ENCODE measurements at regions not wholly inside any gene's neighbourhood (a gene's known extent, or its start where the extent isn't known, plus 50 kb on each side); places are given as distances from the start of the nearest gene placed in this dataset.

DNA sequence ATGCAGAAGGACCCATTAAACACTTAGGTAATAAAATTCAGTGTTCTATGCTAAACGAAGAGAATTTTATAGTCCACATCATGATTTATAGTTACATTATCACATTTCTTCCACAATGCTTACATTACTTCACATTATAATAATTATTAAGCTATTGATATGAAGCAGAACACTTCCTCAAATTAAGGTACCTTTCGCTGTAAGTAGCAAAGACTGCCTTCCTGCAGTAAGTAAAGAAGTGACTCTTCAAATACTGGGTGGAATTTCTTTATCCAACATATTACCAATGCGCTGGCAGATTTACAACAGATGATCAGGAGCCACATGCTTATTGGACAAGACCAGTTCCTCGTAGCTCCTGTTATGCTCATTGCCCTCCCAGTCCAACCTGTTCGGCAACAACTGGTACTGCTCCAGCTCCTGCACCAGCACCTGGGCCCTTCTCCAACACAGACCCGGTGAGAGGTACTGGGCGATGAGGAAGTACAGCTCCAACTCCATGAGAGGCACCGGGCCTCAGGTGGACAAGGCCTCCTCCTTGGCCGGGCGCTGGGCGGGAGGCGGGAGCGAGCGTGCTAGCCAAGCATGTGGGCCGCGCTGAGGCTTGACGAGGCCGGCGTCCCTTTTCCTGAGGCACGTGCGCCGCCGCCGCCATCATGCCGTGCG, 210.7 kb upstream of the ATP2B1 start:
- intact Hi-C loops (cut with DNase I; ENCODE audit: low total_unique reads): no loop called here
- Histone ChIP-seq H3K27me3 (no peaks in the 10 kb centered on the region), H3K4me3 (no peak overlapping the region), H3K9me3 (no peaks in the 10 kb centered on the region), H3K36me3 (no peaks in the 10 kb centered on the region), H3K27ac (no peak overlapping the region), H3K4me1 (no peaks in the 10 kb centered on the region)
- peak; percentile 31 to 66 for DNase-seq (ENCODE audit: low spot score in 2 of 2)
- TF ChIP-seq, protein P1, sequence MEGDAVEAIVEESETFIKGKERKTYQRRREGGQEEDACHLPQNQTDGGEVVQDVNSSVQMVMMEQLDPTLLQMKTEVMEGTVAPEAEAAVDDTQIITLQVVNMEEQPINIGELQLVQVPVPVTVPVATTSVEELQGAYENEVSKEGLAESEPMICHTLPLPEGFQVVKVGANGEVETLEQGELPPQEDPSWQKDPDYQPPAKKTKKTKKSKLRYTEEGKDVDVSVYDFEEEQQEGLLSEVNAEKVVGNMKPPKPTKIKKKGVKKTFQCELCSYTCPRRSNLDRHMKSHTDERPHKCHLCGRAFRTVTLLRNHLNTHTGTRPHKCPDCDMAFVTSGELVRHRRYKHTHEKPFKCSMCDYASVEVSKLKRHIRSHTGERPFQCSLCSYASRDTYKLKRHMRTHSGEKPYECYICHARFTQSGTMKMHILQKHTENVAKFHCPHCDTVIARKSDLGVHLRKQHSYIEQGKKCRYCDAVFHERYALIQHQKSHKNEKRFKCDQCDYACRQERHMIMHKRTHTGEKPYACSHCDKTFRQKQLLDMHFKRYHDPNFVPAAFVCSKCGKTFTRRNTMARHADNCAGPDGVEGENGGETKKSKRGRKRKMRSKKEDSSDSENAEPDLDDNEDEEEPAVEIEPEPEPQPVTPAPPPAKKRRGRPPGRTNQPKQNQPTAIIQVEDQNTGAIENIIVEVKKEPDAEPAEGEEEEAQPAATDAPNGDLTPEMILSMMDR (IDR thresholded peaks at IDR 0.05): no peak
- TF ChIP-seq POLR2A (IDR thresholded peaks at IDR 0.05) (no peak), POLR2AphosphoS5 (IDR thresholded peaks at IDR 0.05) (no peak)

DNA sequence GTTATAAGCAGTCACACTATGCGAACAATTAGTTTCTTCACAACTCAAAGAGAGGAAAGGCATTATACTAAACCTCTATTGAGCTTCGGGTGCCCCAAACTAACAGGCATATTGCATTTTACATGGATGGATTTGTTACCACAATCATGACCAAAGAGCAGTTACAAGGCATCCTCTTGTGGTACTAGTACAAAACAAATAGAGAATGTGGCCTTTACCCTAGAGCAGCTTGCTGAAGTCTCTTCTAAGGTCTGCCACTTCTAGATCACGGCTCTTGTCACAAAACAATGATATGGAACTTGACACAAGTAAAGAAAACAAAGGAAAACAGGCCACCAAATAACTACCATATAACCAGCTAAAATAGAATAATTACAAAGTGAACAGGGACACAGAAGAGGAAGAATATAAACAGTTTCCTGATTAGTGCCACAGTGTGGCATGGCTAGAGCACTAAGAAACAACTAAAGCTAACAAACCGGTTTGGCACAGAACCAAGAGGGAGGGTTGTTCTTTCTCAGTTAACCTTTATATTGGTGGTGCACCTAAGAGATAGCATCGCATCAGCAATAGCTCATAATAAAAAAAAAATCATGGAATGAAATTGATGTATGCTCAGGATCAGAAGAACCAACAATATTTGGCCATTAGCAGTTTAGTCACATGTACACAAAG, 209.7 kb upstream of the ATP2B1 start:
- Histone ChIP-seq H3K4me1 (no peaks in the 10 kb centered on the region), H3K27me3 (no peaks in the 10 kb centered on the region), H3K9me3 (no peaks in the 10 kb centered on the region), H3K27ac (no peak overlapping the region), H3K36me3 (no peaks in the 10 kb centered on the region), H3K4me3 (no peak overlapping the region)
- intact Hi-C loops (cut with DNase I; ENCODE audit: low total_unique reads): no loop called here
- TF ChIP-seq POLR2AphosphoS5 (IDR thresholded peaks at IDR 0.05): no peak
- TF ChIP-seq, protein P1 (IDR thresholded peaks at IDR 0.05): no peak
- no peak for TF ChIP-seq POLR2A (IDR thresholded peaks at IDR 0.05)
- no peak for DNase-seq (ENCODE audit: low spot score in 2 of 2)

DNA sequence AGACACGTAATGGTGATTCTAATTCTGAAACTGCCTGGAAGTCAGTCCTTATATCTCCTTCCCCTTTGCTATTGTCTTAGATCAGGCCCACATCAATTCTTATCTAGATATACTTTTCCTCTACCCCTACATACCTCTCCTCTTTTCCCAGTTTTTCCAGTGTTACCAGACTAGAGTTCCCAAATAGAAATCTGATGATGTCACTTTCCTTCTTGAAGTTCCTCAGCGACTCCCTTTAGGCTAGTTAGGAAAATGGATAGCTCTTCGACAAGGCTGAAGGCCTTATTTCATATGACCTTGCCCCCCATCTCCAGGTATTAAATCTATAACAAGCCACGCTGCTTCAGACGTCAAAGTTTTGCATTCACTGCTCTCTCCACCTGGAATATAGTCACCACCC, 201.1 kb upstream of the ATP2B1 start:
- DNase-seq (ENCODE audit: low spot score in 2 of 2): no peak
- intact Hi-C loops (cut with DNase I; ENCODE audit: low total_unique reads): no loop called here
- H3K9me3 ChIP-seq: peaks cover 0 to 7% of the 10 kb centered on the region in 2 donors
- H3K4me1 ChIP-seq: no peaks in the 10 kb centered on the region
- no peaks in the 10 kb centered on the region for H3K36me3 ChIP-seq
- H3K4me3 ChIP-seq: no peak overlapping the region
- no peaks in the 10 kb centered on the region for H3K27me3 ChIP-seq
- TF ChIP-seq POLR2A (IDR thresholded peaks at IDR 0.05) (no peak), POLR2AphosphoS5 (IDR thresholded peaks at IDR 0.05) (no peak)
- no peak overlapping the region for H3K27ac ChIP-seq

DNA sequence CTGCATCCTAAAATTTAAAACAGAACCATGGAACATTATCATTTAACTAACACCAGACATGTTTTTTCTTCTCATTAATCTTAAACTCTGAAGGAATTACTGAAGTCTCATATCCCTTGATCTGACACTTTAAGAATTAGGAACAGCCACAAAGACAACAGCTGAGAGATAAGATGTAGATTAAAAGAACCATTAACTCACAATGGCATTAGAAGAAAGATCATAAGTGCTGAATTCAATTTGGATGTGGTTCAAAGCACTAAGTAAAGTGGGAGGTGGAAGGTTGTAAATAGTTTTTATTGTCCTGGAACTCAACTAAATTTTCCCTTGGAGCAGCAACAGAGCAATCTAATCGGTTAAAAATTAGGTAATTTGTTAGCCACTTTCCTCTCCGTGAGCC, 199.0 kb upstream of the ATP2B1 start:
- H3K9me3 ChIP-seq: peaks cover 0 to 7% of the 10 kb centered on the region in 2 donors
- intact Hi-C loops (cut with DNase I; ENCODE audit: low total_unique reads): no loop called here
- TF ChIP-seq POLR2A (IDR thresholded peaks at IDR 0.05): no peak
- no peak for TF ChIP-seq POLR2AphosphoS5 (IDR thresholded peaks at IDR 0.05)
- TF ChIP-seq, protein P1 (IDR thresholded peaks at IDR 0.05): no peak

DNA sequence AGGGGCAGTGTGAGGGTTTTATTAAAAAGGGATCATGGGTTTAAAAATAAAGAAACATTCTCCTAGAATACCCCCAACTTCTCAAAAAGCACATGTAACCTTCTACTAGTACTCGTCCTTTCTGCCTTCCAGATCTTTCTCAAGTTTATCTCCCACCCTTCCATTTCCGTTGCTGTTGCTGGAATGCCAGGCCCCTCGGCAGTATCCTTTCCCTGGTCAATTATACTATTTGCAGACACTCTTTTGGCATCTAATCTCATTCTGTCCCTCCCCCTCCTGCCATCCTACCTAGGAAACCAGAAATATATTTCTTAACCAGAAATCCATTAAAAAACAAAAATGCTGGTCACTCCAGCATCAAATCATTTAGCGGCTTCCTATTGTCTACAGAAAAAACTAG, 198.2 kb upstream of the ATP2B1 start:
- H3K36me3 ChIP-seq: no peaks in the 10 kb centered on the region
- no peaks in the 10 kb centered on the region for H3K27me3 ChIP-seq
- no peak overlapping the region for H3K27ac ChIP-seq
- DNase-seq (ENCODE audit: low spot score in 2 of 2): no peak
- intact Hi-C loops (cut with DNase I; ENCODE audit: low total_unique reads): no loop called here
- TF ChIP-seq, protein P1 (IDR thresholded peaks at IDR 0.05): no peak
- TF ChIP-seq POLR2AphosphoS5 (IDR thresholded peaks at IDR 0.05): no peak
- no peak for TF ChIP-seq POLR2A (IDR thresholded peaks at IDR 0.05)
- H3K9me3 ChIP-seq: peaks cover 0 to 7% of the 10 kb centered on the region in 2 donors
- H3K4me3 ChIP-seq: no peak overlapping the region
- H3K4me1 ChIP-seq: no peaks in the 10 kb centered on the region

More for the DNA sequence above, 199.0 kb upstream of the ATP2B1 start:
- no peaks in the 10 kb centered on the region for H3K27me3 ChIP-seq
- no peak overlapping the region for H3K4me3 ChIP-seq
- H3K27ac ChIP-seq: no peak overlapping the region
- no peaks in the 10 kb centered on the region for H3K36me3 ChIP-seq
- H3K4me1 ChIP-seq: no peaks in the 10 kb centered on the region
- DNase-seq (ENCODE audit: low spot score in 2 of 2): no peak
